ENCODE measurements at regions not wholly inside any gene's neighbourhood (a gene's known extent, or its start where the extent isn't known, plus 50 kb on each side); places are given as distances from the start of the nearest gene placed in this dataset.

DNA sequence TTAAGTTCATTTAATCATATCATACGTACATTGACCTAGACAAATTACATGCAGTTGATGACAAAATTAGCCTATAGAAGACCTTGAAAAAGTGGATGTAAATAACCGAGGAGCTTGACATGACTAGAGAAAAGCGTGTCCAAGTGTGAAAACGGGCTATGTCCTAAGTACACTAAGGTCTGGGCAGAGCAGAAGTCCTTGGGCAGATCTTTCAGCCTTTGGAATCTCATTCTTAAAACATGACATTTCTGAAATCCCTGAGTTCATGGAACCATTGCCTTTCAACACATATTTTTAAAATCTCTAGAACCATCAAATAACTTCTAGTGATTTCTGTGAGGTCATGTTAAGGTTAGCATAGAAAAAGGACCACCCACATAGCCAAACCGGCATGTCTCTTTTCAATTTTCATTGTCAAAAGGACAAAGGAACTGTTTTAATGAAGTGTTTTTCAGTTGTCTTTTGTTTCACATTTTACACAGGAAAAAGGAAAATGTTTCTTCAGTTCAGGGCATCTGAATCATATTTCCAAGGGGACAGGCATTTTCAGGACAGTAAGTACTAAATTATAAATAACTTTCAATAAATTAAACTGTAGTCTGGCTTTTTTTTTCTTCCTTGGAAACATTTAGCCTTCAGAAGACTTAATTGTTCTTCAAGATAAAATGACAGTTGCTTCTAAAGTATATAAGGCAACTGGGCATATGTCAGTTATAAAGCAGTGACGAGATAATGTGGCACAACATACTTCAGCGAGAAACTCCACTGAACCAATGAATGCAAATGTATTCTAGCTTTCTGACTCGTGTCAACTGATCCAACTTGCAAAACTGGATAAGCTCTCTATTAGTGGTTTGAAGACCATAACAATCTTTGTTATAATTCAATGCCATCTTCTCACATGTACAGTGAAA lies 416.8 kb downstream of the NFIB start:
- DNase-seq (ENCODE audit: low read depth), result no peak

DNA sequence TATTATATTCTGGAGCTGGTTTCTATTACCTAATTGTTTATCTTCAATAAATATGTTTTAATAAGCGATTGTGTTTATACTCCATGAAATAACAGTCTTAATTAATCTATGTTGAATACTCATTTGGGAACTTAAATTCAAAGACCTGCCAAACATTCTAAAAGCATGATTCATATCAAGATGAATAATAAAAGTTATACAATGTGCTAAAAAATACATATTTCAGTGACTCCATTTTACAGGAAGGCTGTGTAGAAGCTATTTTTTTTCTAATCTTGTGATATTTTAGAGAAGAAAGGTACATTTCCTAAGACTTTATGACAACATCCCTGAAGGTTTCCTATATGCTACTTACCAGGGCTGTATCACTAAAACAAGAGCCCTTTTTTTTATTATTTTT lies 417.9 kb downstream of the NFIB start:
- no peak for DNase-seq (ENCODE audit: low read depth)

DNA sequence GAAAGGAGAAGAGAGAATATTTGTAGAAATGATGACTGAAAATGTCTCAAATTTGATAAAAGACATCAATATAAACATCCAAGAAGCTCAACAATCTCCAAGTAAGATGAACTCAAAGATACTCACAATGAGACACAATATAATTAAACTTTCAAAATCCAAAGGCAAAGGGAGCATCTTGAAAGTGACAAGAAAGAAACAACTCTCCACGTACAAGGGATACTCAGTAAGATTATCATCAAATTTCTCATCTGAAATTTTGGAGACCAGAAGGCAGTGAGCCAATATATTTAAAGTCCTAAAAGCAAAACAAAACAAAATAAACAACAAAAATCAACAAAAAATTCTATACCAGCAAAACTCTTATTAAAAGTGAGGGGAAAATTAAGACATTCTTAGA lies 428.7 kb downstream of the NFIB start:
- no peak for DNase-seq (ENCODE audit: low read depth)

DNA sequence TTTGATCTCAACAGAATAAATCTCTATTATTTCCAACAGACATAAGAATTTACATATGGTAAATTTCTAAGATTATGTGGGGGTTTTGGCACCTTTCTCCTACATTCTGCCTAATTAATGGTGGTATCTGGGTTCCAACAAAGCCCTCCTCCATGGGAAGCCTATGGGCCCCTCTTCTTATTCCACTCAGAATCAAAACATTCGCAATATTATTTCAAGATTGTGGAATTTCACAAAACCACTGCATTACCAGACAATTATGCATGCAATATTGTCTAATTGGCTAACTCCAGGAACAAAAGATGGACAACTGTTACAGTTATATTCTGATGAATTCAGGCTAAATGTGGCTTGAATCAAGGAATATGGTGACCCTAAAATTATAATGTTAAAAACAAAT lies 434.0 kb downstream of the NFIB start:
- no peak for DNase-seq (ENCODE audit: low read depth)

DNA sequence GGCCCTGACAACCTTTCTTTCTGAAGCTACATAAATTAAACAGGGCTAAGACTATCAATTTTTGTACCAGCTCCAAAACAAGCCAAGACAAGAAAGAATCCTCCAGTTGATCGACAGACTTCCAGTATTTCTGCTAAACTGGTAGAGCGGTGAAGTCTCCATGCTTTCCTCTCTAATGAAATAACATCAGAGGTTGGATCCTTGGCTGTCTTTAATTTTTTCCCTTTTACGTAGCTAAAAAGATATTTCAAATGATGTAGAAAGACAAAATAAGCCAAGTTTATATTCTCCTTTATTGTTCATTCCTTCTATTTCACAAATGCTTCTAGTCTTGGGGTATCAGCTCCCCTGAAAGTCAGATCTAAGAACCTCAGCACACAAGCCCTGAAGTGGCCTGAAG lies 434.9 kb downstream of the NFIB start:
- DNase-seq (ENCODE audit: low read depth), result no peak

DNA sequence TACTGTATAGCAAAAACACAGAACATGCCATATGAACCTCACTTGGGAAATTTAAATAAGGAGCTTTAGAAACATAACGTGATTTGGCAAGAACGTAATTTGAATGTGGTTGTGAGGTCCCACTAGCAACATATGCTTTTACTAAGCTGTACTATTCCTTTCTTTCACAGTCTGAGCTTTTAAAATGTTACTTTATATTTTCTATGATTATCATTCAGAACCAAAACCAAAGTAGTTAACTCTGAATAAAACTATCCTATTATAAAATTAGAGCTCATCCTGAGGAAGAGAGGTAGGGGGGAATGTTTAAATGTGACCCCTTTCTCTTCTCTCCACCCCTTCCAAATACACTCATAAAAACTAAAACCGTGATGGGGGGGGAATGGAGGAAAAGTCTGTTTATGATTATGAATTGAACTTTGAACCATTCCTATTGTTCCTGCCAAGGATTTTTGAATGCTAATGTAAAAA lies 435.7 kb downstream of the NFIB start:
- no peak for DNase-seq (ENCODE audit: low read depth)

DNA sequence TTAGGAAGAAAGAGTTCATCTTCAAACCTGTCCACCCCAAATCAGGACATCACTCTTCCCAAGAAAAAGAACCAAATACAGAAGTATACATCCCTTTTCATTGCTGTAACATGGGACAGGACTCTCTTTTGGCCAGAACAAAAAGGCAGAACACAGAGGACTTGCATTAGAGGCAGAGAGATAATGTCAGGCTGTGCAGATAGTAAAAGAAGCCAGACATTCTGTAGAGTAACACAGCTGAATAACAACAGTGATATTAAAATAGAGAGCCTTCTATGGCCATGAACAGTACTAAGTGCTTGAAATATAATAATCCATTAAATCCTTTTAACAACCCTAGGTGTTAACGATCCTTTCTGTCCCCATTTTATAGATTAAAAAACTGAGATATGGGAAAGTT lies 437.2 kb downstream of the NFIB start:
- DNase-seq (ENCODE audit: low read depth), result no peak

DNA sequence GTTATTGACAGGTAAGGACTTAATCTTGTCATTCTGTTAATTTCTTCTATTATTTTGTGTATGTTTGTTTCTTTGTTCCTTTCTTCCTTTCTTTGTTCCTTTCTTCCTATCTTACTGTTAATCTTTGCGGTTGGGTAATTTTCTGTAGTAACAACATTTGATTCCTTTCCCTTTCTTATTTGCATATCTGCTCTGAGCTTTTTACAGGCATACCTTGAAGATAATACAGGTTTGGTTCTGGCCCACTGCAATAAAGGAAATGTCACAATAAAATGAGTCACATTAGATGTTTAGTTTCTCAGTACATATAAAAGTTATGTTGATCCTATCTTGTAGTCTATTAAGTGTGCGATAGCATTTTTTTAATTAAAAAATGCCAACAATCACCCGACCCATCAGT lies 440.7 kb downstream of the NFIB start:
- DNase-seq (ENCODE audit: low read depth), result no peak

DNA sequence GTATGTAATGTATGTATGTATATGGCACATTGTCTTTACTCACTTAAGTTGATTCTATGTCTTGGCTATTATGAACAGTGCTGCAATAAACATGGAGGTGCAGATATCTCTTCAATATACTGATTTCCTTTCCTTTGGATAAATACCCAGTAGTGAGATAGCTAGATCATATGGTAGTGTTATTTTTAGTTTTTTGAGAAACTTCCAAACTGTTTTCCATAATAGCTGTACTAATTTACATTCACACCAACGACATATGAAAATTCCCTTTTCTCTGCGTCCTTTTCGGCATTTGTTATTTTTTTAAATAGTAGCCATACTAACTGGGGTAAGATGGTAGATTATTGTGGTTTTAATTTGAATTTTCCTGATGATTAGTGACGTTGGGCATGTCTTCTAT lies 445.6 kb downstream of the NFIB start:
- no peak for DNase-seq (ENCODE audit: low read depth)

DNA sequence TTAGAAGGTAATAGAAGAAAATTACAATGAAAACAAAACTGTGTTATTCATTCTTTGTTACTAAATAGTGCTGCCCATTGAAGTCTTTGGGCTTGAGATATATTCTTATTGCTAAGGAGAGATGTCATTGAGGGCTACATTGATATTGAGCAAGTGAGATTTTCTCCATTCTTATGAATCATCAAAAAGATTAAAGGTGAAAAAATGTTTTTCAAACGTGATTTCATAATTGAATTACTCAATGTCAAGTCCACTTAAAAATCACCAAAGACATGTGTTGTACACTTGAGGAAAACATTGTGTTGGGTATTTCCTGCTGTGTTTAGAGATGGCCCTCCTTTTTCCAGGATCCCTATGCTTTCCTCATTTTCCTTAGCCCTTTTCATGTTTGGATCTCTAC lies 448.1 kb downstream of the NFIB start:
- DNase-seq (ENCODE audit: low read depth), result no peak

DNA sequence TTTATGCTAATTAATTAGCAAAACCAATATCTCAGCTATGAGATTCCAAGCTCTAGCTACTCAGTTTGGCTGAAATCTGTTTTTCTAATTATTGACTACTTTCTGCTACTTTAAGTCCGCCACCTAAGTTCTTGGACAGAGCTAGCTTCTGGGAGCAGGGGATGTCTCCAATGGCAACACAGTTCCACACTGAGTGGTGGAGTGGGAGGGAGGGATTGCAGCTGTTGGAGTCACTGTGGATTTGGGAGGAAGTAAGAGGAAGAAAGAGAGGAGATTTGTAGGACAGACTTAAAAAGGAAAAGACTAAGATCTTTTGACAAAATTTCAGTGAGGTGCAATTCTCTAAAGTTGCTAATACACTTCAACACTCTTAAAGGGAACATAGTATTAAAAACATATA lies 450.8 kb downstream of the NFIB start:
- peak; percentile 36 for DNase-seq (ENCODE audit: low read depth)

DNA sequence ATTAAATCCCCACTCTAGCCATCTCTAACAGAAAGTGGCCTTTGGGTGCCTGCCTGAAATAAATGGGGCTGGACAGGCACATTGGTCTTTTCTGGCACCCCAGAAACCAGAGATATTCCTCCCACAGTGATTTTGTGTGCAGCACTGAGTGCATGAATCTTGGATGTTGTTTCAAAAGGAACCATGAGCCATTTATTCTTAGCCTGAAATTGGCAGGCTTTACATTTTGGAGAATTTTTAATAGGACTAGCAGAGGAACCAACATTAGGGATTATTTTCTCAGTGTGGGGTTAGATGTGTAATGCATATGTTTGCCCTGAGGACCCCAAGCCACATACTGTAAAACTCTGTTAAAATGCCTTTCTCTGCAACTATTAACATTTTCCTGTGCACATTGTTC lies 451.3 kb downstream of the NFIB start:
- no peak for DNase-seq (ENCODE audit: low read depth)

DNA sequence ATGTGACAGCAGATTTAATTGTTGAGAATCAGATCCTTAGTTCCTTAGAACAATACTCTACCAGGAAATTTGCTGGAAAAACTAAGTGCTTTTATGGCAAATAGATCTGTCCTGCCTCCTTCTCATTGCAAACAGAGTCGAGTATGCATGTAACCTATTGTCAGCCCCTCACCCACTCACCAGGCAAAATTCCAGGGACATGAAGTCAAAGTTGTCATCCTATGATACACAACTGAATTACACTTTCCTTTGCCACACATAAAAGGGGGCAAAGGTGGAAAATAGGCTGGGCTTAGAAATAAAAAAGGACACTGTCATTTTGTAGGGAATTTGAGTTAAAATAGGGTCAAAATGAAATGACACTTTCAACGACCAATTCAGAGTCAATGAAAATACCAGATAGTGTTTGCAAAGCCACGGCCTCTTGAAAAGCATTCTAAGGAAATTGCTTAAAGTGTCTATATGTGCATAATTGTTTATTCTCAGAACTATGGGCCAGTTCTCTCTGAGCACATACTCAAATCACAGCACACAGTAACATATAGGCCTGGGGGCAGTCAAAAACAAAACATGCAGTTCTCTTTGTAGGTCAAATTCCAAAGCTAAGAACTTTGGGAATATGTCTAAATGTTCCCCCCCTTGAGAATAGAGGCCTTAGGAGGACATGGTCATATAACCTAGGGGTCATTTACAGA lies 452.8 kb downstream of the NFIB start:
- DNase-seq (ENCODE audit: low read depth), result no peak

DNA sequence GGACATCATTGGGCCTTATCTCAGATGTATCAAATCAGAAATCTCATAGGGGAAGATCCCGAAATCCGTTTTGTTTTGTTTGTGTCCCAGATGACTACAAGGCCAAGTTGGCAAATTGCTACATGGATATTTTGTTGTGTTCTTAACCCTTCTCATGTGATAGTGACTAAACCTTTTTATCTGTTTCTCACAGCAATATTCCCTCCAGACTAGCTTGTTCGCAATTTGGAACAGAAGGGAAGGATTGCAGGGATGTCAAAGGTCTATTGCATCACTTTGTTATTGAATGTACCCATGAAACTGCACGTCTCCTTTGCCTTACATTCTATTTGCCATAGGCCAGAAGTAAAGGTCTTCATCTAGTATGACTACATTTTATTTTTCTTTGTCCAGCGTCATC lies 453.9 kb downstream of the NFIB start:
- peak; percentile 65 for DNase-seq (ENCODE audit: low read depth)

DNA sequence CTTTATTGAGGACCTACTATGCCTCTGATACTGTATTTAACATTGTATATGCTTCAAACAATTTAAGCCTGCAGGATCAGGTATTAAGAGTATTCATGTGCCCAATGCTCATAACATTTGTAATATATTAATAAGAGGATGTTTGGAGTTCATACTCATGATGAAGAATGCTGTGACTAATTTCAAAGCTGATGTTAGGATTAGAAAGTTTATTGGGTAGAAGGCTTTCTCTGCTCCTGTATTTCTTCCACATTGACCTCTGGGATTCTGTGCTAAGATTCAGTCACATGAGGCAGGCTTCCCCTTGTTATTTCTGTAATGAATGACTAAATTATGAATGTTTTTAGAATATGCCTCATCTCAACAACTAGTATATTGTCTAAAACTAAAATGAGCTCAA lies 456.4 kb downstream of the NFIB start:
- peak; percentile 73 for DNase-seq (ENCODE audit: low read depth)

DNA sequence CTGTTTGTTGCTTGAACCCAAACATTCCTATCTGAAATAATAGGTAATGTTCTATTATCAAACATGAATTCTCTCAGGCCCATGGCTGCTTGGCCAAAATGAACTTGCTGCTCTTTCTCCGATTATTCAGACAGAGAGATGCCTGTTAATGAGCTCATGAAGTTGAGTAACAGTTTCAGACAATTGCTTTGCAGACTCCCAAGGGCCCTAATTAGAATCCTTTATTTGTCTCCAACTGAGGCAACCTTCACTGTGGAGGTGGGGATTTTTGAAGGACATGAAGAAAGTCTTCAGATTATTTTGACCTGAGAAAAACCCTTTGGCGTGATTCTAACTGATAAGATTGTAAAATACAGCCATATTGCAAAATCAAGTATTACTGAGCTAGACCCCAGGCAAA lies 466.7 kb downstream of the NFIB start:
- DNase-seq (ENCODE audit: low read depth), result no peak

DNA sequence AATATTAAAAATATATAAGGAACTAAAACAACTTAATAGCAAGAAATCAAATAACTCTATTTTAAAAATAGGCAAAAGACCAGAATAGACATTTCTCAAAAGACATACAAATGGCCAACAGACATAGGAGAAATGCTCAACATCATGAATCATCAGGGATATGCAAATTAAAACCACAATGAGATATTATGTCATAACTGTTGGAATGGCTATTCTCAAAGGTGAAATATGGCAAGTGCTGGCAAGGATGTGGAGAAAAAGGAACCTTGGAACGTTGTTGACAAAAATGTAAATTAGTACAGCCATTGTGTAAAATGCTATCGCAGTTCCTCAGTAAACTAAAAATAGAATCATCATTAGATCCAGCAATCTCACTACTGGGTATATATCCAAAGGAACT lies 468.5 kb downstream of the NFIB start:
- peak; percentile 18 for DNase-seq (ENCODE audit: low read depth)

DNA sequence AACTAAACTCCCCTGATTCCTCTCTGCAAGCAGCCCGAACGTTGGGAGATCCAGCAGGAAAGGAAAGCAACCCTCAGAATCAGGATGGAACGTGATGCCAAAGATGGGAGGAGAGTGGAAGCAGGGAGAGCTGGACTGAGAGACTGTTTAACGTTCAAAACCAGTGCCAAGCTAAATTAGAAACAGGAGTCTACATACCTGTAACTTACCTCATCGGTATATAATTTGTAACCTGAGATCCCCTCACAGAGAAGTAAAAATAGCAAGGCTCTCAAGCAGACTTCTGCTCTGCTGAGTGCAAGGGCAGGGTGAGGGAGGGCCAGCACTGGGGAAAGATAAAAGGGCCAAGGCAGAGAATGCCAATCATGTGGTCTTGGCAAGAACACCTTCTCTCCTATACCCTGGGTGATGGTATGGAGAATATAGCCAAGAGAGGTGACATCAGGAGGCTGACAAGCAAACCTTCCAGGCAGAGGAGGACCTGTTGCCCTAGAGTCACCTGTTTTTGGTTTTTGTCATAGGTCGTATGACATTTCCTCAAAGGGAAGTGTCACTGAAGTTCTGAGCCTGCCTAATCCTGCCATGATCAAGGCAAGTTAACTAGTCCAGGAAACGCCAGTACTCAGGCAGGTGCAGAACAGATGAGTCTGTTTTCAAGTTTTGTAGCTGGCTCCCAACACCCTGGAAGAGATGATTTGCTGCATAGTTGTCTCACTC lies 472.0 kb downstream of the NFIB start:
- no peak for DNase-seq (ENCODE audit: low read depth)

DNA sequence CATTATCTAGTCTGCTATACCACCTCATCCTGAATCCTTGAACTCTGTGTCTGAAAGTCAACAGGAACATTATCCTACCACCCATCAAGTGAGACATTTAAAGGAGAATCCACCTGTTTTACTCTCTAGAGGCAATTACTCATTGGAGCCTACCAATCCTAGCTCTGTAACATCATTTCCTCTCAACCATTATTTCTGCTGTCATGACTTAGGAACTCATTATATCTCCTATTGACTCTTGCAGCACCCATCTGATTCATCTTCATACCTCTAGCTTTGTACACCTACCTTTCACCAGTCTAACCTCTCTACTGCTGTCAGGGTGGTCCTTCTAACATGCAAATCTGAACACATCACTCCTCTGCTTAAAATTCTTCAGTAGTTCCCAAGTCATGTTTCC lies 481.5 kb downstream of the NFIB start:
- DNase-seq (ENCODE audit: low read depth), result no peak

DNA sequence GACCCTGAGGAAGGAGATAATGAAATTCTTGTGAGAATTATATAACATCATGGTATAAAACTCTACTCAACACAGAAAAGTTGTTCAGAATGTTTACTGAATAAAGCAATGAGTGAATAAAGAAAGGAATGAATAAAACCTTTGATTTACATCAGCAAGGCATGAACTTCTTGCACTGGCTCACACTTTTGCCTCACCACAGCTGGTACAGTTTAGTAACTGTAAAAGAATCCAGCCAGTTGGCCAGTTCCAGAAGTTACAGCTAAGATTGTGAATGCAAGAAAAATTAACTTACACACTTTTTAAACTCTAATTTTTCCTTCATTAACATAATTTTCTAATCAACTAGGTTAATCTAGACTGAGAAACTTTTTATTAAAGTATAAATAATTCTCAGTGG lies 490.9 kb downstream of the NFIB start:
- DNase-seq (ENCODE audit: low read depth), result peak; percentile 15

DNA sequence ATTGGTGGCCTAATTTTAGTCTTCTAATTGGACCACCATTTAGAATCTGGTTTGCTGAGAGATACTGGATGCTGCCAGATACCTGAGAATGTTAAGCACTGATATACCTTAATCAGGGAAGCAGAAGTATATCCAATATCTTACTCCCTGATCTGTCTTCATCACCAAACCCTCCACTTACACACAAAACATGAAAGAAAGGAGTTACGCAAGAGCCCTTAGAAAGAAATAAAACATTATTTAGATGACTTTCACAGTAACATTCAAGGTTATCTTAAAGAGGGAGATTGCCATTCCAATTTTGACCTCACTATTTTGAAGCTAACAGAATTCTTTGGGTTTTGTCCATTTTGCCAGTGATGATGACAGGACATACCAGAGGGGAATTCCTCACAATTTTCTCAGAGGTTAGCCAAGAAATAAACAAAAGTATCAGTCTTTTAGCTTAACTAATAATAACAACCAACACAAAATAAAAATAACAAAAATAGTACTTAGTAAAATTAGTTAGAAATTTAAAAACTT lies 496.1 kb downstream of the NFIB start:
- DNase-seq (ENCODE audit: low read depth), result no peak

DNA sequence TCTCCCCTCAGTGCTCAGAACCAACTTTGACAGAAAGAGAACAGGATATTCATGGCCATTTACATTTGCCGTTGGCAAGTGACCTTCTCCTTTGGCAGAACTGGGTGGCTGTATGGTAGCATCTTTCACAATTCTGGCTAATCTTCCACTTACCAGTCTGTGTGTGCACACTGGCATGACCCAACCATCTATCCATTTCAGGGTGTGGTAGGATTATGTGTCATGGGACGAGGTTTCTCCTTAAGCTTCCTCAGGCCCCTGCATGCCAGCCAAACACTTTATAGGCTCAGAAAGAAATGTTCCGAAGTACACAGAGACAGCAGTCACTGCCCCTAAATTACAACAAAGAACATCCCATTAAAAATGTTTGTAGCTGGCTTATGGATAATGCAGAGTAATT lies 497.1 kb downstream of the NFIB start:
- no peak for DNase-seq (ENCODE audit: low read depth)

Data from stromal cell of bone marrow (primary cell).